ENCODE measurements at regions not wholly inside any gene's neighbourhood (a gene's known extent, or its start where the extent isn't known, plus 50 kb on each side); places are given as distances from the start of the nearest gene placed in this dataset.

DNA sequence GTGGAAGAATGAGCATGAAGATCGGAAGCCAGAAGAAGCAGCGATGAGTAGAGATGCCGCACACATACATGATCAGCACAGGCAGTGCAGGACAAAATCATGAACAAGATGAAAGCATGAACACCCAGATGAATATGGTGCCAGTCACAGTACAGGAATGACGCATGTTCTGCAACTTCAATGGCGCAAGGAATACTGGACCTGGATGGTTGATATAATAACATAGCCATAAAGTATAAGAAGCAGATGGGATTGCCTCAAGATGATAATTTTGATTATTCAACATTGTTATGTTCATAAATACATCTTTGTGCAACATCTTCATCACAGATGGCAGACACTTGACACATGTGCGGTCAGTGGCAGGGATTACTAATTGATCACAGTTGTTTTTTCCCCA, 59.7 kb upstream of the SLCO3A1 start:
- no peaks in the 10 kb centered on the region for H4K20me1 ChIP-seq (ENCODE audit: insufficient read depth, low read length)
- CTCF ChIA-PET (ENCODE audit: unreplicated experiment): no interaction called here
- intact Hi-C loops (cut with micrococcal nuclease; ENCODE audit: unreplicated experiment): no loop called here
- H3K4me3 ChIP-seq (ENCODE audit: low read depth, low read length, poor library complexity, severe bottlenecking): no peak overlapping the region
- no peaks in the 10 kb centered on the region for H3K9me2 ChIP-seq (ENCODE audit: insufficient read depth, low read length)
- POLR2A ChIA-PET: no interaction called here
- H3K27ac ChIP-seq (ENCODE audit: low read depth, low read length, poor library complexity, severe bottlenecking): no peak overlapping the region
- no peaks in the 10 kb centered on the region for H3K36me3 ChIP-seq (ENCODE audit: insufficient read depth, low read length)
- H3K4me2 ChIP-seq (ENCODE audit: low read length): no peak overlapping the region
- BruUV-seq (replicated peaks): no TSS peak
- no peaks in the 10 kb centered on the region for H3K4me1 ChIP-seq (ENCODE audit: insufficient read depth, low read length, poor library complexity, severe bottlenecking)
- H2AFZ ChIP-seq (ENCODE audit: low read length): no peak overlapping the region
- no peak for TF ChIP-seq EZH2phosphoT487 (IDR thresholded peaks at IDR 0.05; ENCODE audit: borderline replicate concordance, low read depth, low read length)
- TF ChIP-seq, protein P1, sequence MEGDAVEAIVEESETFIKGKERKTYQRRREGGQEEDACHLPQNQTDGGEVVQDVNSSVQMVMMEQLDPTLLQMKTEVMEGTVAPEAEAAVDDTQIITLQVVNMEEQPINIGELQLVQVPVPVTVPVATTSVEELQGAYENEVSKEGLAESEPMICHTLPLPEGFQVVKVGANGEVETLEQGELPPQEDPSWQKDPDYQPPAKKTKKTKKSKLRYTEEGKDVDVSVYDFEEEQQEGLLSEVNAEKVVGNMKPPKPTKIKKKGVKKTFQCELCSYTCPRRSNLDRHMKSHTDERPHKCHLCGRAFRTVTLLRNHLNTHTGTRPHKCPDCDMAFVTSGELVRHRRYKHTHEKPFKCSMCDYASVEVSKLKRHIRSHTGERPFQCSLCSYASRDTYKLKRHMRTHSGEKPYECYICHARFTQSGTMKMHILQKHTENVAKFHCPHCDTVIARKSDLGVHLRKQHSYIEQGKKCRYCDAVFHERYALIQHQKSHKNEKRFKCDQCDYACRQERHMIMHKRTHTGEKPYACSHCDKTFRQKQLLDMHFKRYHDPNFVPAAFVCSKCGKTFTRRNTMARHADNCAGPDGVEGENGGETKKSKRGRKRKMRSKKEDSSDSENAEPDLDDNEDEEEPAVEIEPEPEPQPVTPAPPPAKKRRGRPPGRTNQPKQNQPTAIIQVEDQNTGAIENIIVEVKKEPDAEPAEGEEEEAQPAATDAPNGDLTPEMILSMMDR (conservative IDR thresholded peaks at IDR 0.05; ENCODE audit: low read length): no peak
- DNase-seq (ENCODE audit: low spot score): no peak
- H3K9me3 ChIP-seq (ENCODE audit: low read length): no peaks in the 10 kb centered on the region
- no peaks in the 10 kb centered on the region for H3K79me2 ChIP-seq (ENCODE audit: insufficient read depth, low read depth, low read length)

GRCh38 chr15:91795235-91795634, 58.3 kb upstream of the SLCO3A1 start:
- H3K27ac ChIP-seq (ENCODE audit: low read depth, low read length, poor library complexity, severe bottlenecking): no peak overlapping the region
- H3K36me3 ChIP-seq (ENCODE audit: insufficient read depth, low read length): no peaks in the 10 kb centered on the region
- no peaks in the 10 kb centered on the region for H3K4me1 ChIP-seq (ENCODE audit: insufficient read depth, low read length, poor library complexity, severe bottlenecking)
- H3K4me2 ChIP-seq (ENCODE audit: low read length): no peak overlapping the region
- H3K9me2 ChIP-seq (ENCODE audit: insufficient read depth, low read length): no peaks in the 10 kb centered on the region
- no peaks in the 10 kb centered on the region for H3K79me2 ChIP-seq (ENCODE audit: insufficient read depth, low read depth, low read length)
- POLR2A ChIA-PET: interaction anchor here (0.5 kb wide), 1 partner anchor 17 kb away, joined by 4 read pairs; no protein-coding TSS in a partner anchor
- DNase-seq (ENCODE audit: low spot score): no peak
- no peaks in the 10 kb centered on the region for H4K20me1 ChIP-seq (ENCODE audit: insufficient read depth, low read length)
- no peaks in the 10 kb centered on the region for H3K9me3 ChIP-seq (ENCODE audit: low read length)
- BruUV-seq (replicated peaks): no TSS peak
- no peak overlapping the region for H2AFZ ChIP-seq (ENCODE audit: low read length)
- TF ChIP-seq EZH2phosphoT487 (IDR thresholded peaks at IDR 0.05; ENCODE audit: borderline replicate concordance, low read depth, low read length): no peak
- TF ChIP-seq, protein P1 (conservative IDR thresholded peaks at IDR 0.05; ENCODE audit: low read length): no peak
- intact Hi-C loops (cut with micrococcal nuclease; ENCODE audit: unreplicated experiment): no loop called here
- CTCF ChIA-PET (ENCODE audit: unreplicated experiment): no interaction called here
- H3K4me3 ChIP-seq (ENCODE audit: low read depth, low read length, poor library complexity, severe bottlenecking): no peak overlapping the region

DNA sequence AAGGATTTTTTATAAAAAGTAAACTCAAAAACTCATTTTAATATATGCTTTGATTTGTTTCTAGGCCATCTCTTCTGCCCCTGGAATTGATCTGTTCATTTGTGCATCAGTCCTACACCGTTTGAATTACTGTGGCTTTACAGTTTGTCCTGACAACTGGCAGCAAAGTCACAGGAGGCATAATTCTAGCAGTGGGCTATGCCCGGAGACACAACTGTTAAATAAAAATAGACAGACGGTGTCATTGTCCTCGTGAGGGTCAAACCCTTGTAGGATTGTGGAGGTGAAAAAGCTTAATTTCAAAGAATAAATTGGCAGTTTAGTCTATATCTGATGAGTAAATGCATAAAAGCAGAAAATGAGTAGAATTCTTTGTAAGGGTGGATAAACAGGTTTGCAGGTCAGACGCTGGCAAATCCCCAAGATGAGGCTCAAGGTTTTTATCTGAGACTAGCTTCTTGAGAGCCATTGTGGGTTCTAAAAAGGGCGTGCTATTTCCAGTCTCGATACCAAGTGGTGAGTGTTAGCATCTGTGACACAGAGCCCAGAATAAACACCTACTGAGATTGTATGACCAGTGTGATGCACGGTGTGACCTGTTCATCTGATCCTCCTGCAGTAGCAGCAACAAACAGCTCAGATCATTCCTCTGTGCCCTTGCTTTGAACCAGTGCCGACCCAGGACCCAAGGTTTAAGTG, 51.5 kb upstream of the SLCO3A1 start:
- no peak for DNase-seq (ENCODE audit: low spot score)
- CTCF ChIA-PET (ENCODE audit: unreplicated experiment): no interaction called here
- Histone ChIP-seq H3K27ac (ENCODE audit: low read depth, low read length, poor library complexity, severe bottlenecking) (no peak overlapping the region), H3K36me3 (ENCODE audit: insufficient read depth, low read length) (no peaks in the 10 kb centered on the region), H3K4me1 (ENCODE audit: insufficient read depth, low read length, poor library complexity, severe bottlenecking) (no peaks in the 10 kb centered on the region), H3K4me3 (ENCODE audit: low read depth, low read length, poor library complexity, severe bottlenecking) (no peak overlapping the region), H3K4me2 (ENCODE audit: low read length) (no peak overlapping the region), H4K20me1 (ENCODE audit: insufficient read depth, low read length) (no peaks in the 10 kb centered on the region), H3K9me2 (ENCODE audit: insufficient read depth, low read length) (no peaks in the 10 kb centered on the region), H3K9me3 (ENCODE audit: low read length) (no peaks in the 10 kb centered on the region), H3K79me2 (ENCODE audit: insufficient read depth, low read depth, low read length) (no peaks in the 10 kb centered on the region), H2AFZ (ENCODE audit: low read length) (no peak overlapping the region)
- POLR2A ChIA-PET: interaction anchor here (0.9 to 1.0 kb wide), 2 partner anchors 21 to 182 kb away, joined by 3 read pairs; no protein-coding TSS in a partner anchor
- intact Hi-C loops (cut with micrococcal nuclease; ENCODE audit: unreplicated experiment): no loop called here
- TF ChIP-seq, protein P1 (conservative IDR thresholded peaks at IDR 0.05; ENCODE audit: low read length): no peak
- no peak for TF ChIP-seq EZH2phosphoT487 (IDR thresholded peaks at IDR 0.05; ENCODE audit: borderline replicate concordance, low read depth, low read length)
- BruUV-seq (replicated peaks): no TSS peak
